WTC11 (cell line): ENCODE measurements at regions not wholly inside any gene's neighbourhood (a gene's known extent, or its start where the extent isn't known, plus 50 kb on each side); places are given as distances from the start of the nearest gene placed in this dataset.

ENCODE experiments used
- ATF3 ChIP-seq: sonication (generic); formaldehyde crosslinking; conservative IDR thresholded peaks from 2 replicates; pipeline ENCODE4 v1.8.1; 2022; ENCODE audit warnings: mild to moderate bottlenecking, missing genetic modification reagents
- CTCF ChIP-seq: fragments of 200-600 bp; IDR thresholded peaks from 2 replicates; pipeline ENCODE4 v1.8.0; 2022; ENCODE audit warnings: antibody characterized with exemption
- ESRRA ChIP-seq: sonication (generic); formaldehyde crosslinking; IDR thresholded peaks from 2 replicates; pipeline ENCODE4 v1.8.1; 2022; ENCODE audit warnings: mild to moderate bottlenecking, missing genetic modification reagents, borderline replicate concordance
- FOXJ3 ChIP-seq: sonication (generic); formaldehyde crosslinking; IDR thresholded peaks from 2 replicates; pipeline ENCODE4 v1.9.0; 2021; ENCODE audit warnings: missing genetic modification reagents, mild to moderate bottlenecking, borderline replicate concordance
- IRF1 ChIP-seq: sonication (generic); formaldehyde crosslinking; IDR thresholded peaks from 2 replicates; pipeline ENCODE4 v1.8.0; 2023; ENCODE audit warnings: missing genetic modification reagents
- JUN ChIP-seq: sonication (generic); formaldehyde crosslinking; IDR thresholded peaks from 2 replicates; pipeline ENCODE4 v1.8.0; 2023; ENCODE audit warnings: mild to moderate bottlenecking, missing genetic modification reagents
- NR3C1 ChIP-seq: sonication (generic); formaldehyde crosslinking; conservative IDR thresholded peaks from 2 replicates; pipeline ENCODE4 v1.8.1; 2023; ENCODE audit warnings: low read depth, mild to moderate bottlenecking, missing genetic modification reagents
- SP1 ChIP-seq: sonication (generic); formaldehyde crosslinking; conservative IDR thresholded peaks from 2 replicates; pipeline ENCODE4 v1.8.1; 2022; ENCODE audit warnings: missing genetic modification reagents
- USF1 ChIP-seq: sonication (generic); formaldehyde crosslinking; IDR thresholded peaks from 2 replicates; pipeline ENCODE4 v1.8.0; 2022; ENCODE audit warnings: mild to moderate bottlenecking, missing genetic modification reagents
- USF2 ChIP-seq: sonication (generic); formaldehyde crosslinking; IDR thresholded peaks from 2 replicates; pipeline ENCODE4 v1.8.1; 2023; ENCODE audit warnings: mild to moderate bottlenecking, missing genetic modification reagents, moderate library complexity

- TF ChIP-seq CTCF = no peak
- TF ChIP-seq IRF1 (CRISPR knock-in tag) = no peak
- TF ChIP-seq USF2 = no peak
- TF ChIP-seq ESRRA (CRISPR knock-in tag) = no peak
- no peak for TF ChIP-seq ATF3 (CRISPR knock-in tag)
- no peak for TF ChIP-seq JUN (CRISPR knock-in tag)
- no peak for TF ChIP-seq NR3C1
- TF ChIP-seq SP1 = no peak
- TF ChIP-seq USF1 = no peak
- no peak for TF ChIP-seq FOXJ3
Measured at GRCh38 chr17:34782271-34782670, 179.0 kb downstream of the CCT6B start.
